ENCODE measurements at regions not wholly inside any gene's neighbourhood (a gene's known extent, or its start where the extent isn't known, plus 50 kb on each side); places are given as distances from the start of the nearest gene placed in this dataset.

- no peak for TF ChIP-seq ZNF462 (CRISPR knock-in tag; IDR thresholded peaks at IDR 0.05)
- TF ChIP-seq ZNF331 (CRISPR knock-in tag; IDR thresholded peaks at IDR 0.05; ENCODE audit: low read depth) = no peak
- no peak for TF ChIP-seq POLR2AphosphoS5 (IDR thresholded peaks at IDR 0.05; ENCODE audit: low read depth)
- no peak for TF ChIP-seq ZNF114 (CRISPR knock-in tag; IDR thresholded peaks at IDR 0.05)
- TF ChIP-seq EZH2 (IDR thresholded peaks at IDR 0.05; ENCODE audit: low read depth, unreplicated experiment) = no peak
Observed at GRCh38 chr6:155561966-155562364, 106.3 kb upstream of the NOX3 start (continued).

GRCh38 chr6:155561257-155561965 lies 105.8 kb upstream of the NOX3 start:
- Histone ChIP-seq H4K20me1 (replicated peaks; ENCODE audit: insufficient read depth) (no peaks in the 10 kb centered on the region), H3K27ac (ENCODE audit: low read depth) (no peak overlapping the region), H3K27me3 (ENCODE audit: insufficient read depth) (no peaks in the 10 kb centered on the region), H3K9me2 (ENCODE audit: insufficient read depth) (no peaks in the 10 kb centered on the region), H3F3A (replicated peaks; ENCODE audit: low read depth) (no peaks in the 10 kb centered on the region), H3K79me2 (replicated peaks; ENCODE audit: insufficient read depth) (no peaks in the 10 kb centered on the region), H3K4me3 (no peak overlapping the region), H2AFZ (no peak overlapping the region), H3K36me3 (ENCODE audit: insufficient read depth) (no peaks in the 10 kb centered on the region), H3K4me2 (no peak overlapping the region), H3K4me1 (ENCODE audit: insufficient read depth) (no peaks in the 10 kb centered on the region)
- no peak for TF ChIP-seq ZNF114 (CRISPR knock-in tag; IDR thresholded peaks at IDR 0.05)
- TF ChIP-seq NANOG (IDR thresholded peaks at IDR 0.05; ENCODE audit: borderline replicate concordance) = no peak
- TF ChIP-seq ZNF331 (CRISPR knock-in tag; IDR thresholded peaks at IDR 0.05; ENCODE audit: low read depth) = no peak
- no peak for TF ChIP-seq EZH2phosphoT487 (IDR thresholded peaks at IDR 0.05; ENCODE audit: unreplicated experiment)
- TF ChIP-seq ZNF462 (CRISPR knock-in tag; IDR thresholded peaks at IDR 0.05) = no peak
- Mint-ChIP-seq H3K27me3 (ENCODE audit: insufficient read depth, low read depth, poor library complexity) (peaks cover 2% of the 10 kb centered on the region), H3K36me3 (ENCODE audit: low read depth) (peaks cover 8% of the 10 kb centered on the region; the same call in 1 of the 3 replicates), H3K4me3 (no peak overlapping the region), H3K9me3 (peaks cover 8% of the 10 kb centered on the region), H3K27ac (no peak overlapping the region), H3K4me1 (no peaks in the 10 kb centered on the region)
- DNase-seq (ENCODE audit: low spot score) (no peak), ATAC-seq (no peak)

Data from GM23338 (cell line).